H4 (cell line): ENCODE measurements at regions not wholly inside any gene's neighbourhood (a gene's known extent, or its start where the extent isn't known, plus 50 kb on each side); places are given as distances from the start of the nearest gene placed in this dataset.
"Not testable (repeated sequence)": the region's sequence is repeated elsewhere in the genome, so short reads cannot be mapped to it uniquely, and the experiment has no call there.

Experiments
- DNase-seq: peaks from one replicate; pipeline ENCODE4 v3.0.0-alpha.2; 2015; ENCODE audit warnings: low spot score

DNA sequence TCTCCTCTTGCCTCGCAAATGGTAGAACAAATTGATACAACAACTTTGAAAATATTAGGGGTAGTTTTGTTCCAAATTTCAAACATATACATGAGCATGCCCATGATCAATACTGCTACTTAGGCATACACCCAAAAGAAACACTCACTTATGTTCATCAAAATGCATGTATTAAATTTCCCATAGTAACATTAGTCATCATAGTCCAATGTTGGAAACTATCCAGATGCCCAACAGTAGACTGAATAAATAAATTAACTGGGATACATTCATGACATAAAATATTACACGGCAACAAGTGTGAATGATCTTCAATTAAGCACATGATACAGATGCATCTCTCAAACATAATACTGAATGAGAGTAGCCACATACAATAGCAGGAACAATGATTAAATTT, 391.6 kb downstream of the CDH11 start:
- DNase-seq = no peak

- DNase-seq = no peak
Measured at GRCh38 chr16:64724339-64724738, 397.5 kb downstream of the CDH11 start.

GRCh38 chr16:64718486-64718885, 403.4 kb downstream of the CDH11 start:
- no peak for DNase-seq

- DNase-seq = no peak
Measured at GRCh38 chr16:64717871-64718270, 404.0 kb downstream of the CDH11 start.

DNA sequence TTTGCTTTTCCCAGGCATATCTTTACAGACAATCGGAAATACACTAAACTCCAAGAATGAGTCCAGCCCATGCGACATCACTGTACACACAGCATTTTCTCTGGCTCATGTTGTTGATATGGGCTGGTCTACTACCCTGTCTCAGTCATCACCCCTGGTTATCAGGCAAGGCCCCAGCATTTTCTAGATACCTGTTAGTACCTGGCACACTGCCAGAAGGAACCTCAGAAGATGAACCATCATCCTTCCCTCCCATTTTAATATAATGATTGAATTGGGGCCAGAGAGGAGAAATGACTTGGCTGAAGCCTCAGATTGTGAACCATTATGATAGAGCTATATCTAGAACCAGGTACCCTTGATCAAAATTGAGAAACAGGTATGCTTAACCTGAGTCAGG, 406.2 kb downstream of the CDH11 start:
- DNase-seq = no peak

GRCh38 chr16:64712026-64712425, 409.8 kb downstream of the CDH11 start:
- no peak for DNase-seq

GRCh38 chr16:64711596-64711995, 410.3 kb downstream of the CDH11 start:
- DNase-seq = no peak

- DNase-seq = no peak
Measured at GRCh38 chr16:64711026-64711425, 410.8 kb downstream of the CDH11 start.

GRCh38 chr16:64705443-64705842, 416.4 kb downstream of the CDH11 start:
- no peak for DNase-seq

GRCh38 chr16:64704386-64704785, 417.5 kb downstream of the CDH11 start:
- no peak for DNase-seq

DNA sequence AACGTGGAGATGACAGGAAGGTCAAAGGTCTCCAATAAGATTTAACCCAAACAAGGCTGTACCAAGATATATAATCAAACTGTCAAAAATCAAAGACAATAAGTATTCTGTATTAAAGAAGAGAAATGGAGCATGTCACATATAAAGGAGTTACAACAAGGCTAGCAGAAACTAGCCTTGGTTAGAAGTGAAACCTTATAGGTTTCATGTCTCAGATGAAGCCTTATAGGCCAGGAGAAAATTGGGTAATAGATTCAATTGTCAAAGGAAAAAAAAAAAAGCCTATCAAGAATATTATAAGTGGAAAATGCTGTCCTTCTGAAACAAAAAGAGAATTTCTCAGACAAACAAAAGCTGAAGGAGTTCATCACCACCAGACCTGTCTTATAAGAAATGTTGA, 419.4 kb downstream of the CDH11 start:
- no peak for DNase-seq

DNA sequence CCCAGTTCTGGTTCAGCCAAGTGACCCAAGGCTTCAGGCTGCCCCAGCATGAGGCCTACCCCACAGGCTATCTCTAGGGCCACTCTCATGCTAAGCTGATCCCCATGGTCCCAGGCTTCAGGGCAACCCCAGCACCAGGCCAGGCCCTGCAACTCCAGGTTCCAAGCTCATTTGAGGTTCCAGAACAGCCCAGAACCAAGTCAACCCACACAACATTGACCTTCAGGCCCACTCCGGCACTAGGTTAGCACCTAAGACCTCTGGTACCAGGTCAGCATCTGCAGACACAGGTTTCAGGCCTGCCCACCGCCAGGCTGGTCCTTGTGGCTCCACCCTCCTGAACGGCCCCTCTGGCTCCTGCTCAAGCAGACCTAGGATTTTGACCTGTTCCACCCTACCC, 421.2 kb downstream of the CDH11 start:
- no peak for DNase-seq

GRCh38 chr16:64696866-64697265, 425.0 kb downstream of the CDH11 start:
- DNase-seq = no peak

DNA sequence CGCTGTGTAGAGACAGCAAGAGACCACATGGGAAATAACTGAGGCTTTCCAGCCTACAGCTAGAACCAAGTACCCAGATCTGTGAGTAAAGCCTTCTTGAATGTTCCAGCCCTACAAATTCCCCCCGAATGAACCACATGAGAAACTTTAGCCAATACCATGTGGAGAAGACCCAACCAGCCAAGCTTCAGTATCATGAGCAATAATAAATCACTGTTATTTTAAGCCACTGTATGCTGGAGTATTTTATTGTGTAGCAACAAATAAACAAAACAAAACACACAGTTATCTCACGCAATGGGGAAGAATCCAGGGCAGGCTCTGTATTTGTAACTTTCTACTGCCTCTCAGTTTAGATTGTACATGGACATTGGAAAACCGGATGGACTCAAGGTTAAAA, 426.2 kb downstream of the CDH11 start:
- DNase-seq = no peak

DNA sequence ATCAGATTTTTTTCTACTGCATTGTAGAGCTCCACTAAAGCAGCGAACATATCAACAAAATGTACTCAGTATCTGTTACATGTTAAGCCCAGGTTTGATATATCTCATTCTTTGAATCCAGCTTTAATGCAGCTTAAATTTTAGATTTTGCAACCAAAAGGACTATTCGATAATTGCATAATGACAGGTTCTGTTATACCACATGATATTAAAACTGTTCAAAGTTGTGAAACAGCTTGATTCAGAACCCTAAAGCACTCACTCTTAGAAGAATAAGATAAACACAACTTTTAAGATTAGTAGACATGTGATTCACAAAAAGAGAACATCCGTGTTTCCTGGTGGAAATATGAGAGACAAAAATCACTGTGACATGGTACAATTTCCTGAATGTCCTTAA, 427.9 kb downstream of the CDH11 start:
- no peak for DNase-seq

- DNase-seq = peak; percentile 6
Measured at GRCh38 chr16:64687786-64688185, 434.1 kb downstream of the CDH11 start.

DNA sequence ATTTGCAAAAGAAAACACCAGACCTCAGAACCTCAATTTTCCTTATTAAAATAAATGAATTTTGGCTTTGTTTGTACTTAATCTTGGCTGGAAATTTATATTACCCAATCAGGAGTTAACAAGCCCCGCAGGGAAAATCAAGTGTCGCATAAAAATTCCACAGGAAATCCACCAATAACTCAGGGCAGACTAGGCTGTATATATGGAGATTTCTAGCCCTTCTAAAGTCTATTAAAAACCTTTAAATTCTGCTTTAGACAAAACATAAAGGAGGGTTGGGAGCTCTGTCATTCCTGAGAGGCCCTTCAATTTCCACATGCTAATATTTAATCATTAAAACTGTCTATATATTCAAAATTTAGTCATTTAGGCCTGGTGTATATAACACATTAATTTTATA, 434.7 kb downstream of the CDH11 start:
- DNase-seq = no peak

DNA sequence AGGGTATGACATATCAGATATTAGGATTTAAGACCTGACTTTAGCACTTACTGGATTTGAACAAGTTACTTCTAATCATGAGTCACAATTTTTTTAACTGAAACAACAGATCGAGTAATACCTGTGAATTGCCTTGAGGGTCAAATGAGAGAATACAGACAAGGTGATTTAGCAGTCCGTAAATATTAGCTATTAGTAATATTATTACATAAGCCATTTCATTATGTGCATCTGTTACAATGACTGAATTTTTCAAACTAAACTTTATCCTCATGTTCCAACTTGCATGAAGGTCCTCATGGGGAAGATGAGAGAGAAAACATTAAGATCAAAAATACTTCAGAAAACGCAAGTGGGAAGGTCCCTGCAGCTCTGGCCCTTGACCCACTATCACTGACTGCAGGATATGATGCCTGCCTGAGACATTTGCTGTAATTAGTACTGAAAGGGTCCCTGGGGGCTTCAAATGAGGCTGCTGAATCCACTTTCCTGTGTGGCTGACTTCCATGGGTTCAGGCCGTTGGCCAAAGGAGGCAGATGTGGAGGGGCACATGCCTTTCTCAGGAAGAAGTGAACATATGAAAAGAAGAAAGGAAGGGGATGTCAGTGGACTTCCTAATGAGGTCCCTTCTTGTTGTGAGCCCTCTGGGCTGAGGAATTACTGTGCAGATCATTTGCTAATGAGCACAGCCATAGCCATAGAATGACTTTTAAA, 441.7 kb downstream of the CDH11 start:
- DNase-seq = no peak

GRCh38 chr16:64669573-64669972, 452.3 kb downstream of the CDH11 start:
- no peak for DNase-seq

DNA sequence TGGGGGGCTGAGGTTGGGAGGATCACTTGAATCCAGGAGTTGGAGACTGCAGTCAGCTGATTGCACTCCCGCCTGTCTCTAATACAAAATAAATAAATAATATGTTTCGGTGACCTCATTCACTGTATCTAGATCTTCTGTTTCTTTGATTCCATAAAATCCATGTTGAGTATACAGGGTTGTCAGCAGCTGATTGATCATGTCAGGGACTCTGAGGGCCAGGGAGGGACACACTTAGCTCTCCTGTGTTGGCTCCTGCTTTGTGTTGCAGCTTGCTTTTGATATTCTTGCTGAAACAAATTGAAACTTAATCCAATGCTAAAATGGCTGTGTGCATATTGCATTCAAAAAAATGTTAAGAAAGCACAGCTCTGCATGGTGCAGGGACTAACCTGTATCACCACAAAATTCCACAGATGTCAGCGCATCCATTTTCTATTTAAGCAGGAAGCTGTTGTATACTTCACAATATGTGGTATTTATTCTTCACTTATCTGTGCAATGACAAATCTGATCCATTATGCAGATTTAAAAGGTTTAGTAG, 454.5 kb downstream of the CDH11 start:
- DNase-seq = no peak

DNA sequence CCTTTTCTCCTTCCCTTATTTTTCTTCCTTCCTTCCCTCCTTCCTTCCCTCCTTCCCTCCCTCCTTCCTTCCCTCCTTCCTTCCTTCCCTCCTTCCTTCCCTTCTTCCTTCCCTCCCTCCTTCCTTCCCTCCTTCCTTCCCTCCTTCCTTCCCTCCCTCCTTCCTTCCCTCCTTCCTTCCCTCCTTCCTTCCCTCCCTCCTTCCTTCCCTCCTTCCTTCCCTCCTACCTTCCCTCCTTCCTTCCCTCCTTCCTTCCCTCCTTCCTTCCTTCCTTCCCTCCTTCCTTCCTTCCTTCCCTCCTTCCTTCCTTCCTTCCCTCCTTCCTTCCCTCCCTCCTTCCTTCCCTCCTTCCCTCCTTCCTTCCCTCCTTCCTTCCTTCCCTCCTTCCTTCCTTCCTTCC, 459.6 kb downstream of the CDH11 start:
- DNase-seq = not testable (repeated sequence)

GRCh38 chr16:64659866-64660265, 462.0 kb downstream of the CDH11 start:
- no peak for DNase-seq

DNA sequence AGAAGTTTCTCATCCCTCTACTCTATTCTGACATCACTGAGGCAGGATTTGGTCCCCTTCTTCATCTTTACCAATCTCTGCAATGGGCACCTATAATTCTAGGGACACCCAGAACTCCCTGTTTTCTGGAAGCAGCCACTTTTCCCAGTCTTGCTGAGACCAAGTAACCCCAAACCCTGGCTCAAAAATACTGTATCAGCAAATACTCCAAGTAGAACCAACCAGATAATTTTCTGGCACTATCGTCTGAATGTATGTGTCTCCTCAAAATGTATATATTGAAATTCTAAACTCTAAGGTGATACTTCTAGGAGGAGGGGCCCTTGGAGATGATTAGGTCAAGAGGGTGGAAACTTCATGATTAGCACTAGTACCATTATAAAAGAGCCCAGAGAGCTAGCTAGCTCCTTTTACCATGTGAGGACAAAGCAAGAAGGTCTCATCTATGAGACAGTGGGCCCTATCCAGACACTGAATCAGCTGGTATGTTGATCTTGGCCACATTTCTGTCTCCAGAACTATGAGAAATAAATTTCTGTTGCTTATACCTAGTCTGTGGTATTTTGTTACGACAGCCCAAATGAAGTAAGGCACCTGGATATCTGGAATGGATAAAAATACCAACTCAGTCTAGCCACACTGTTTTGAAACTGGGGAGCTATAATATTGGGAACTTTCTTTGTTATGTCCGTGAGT, 464.4 kb downstream of the CDH11 start:
- no peak for DNase-seq
